GM12878 (cell line): ENCODE measurements at regions not wholly inside any gene's neighbourhood (a gene's known extent, or its start where the extent isn't known, plus 50 kb on each side); places are given as distances from the start of the nearest gene placed in this dataset.

Experiments used
- ATAC-seq: fragments of 200-7000 bp; cut with Tn5 transposase; 3 replicates; pipeline ENCODE4 v1.9.1; 2020; ENCODE audit warnings: mild to moderate bottlenecking, moderate library complexity
- BruUV-seq: library from RNA; stranded (reverse); fragments of 400-500 nt; replicated peaks from 2 replicates; lab custom pipeline; 2021; lab: Mats Ljungman, UMichigan
- CTCF ChIA-PET: fragments of 300-600 bp; sonication (Branson Sonifier 250); formaldehyde crosslinking; extraction: SDS; loops from one replicate; lab custom pipeline; 2021; ENCODE audit warnings: inconsistent platforms; lab: Yijun Ruan, JAX
- POLR2A ChIA-PET: fragments of 350-600 bp; formaldehyde crosslinking; extraction: SDS; loops from one replicate; lab custom pipeline; 2021; ENCODE audit warnings: inconsistent platforms; lab: Charles Lee
- RAD21 ChIA-PET: fragments of 300-600 bp; sonication (Branson Sonifier 250); formaldehyde crosslinking; loops from one replicate; lab custom pipeline; 2023; ENCODE audit warnings: antibody characterized with exemption; ENCODE audit not compliant: unreplicated experiment; lab: Charles Lee
- SMC1A ChIA-PET: fragments of 300-600 bp; sonication (Branson Sonifier 250); formaldehyde crosslinking; loops from one replicate; lab custom pipeline; 2023; ENCODE audit not compliant: unreplicated experiment, uncharacterized antibody; lab: Charles Lee
- DNase-seq: peaks from one replicate; pipeline ENCODE4 v3.0.0-alpha.2; 2011; ENCODE audit warnings: low read depth, low spot score
- FAIRE-seq: peaks from 3 replicates; lab custom pipeline; 2011; peaks lifted over from hg19 to GRCh38; lab: Jason Lieb, UNC
- H2AFZ ChIP-seq: 2 replicates; pipeline ENCODE4 v1.6.0; 2011; ENCODE audit warnings: low read depth, low read length, control low read depth; ENCODE audit not compliant: control insufficient read depth
- H3K27ac ChIP-seq: 2 replicates; pipeline ENCODE4 v1.5.1; 2011; ENCODE audit warnings: control low read depth; ENCODE audit not compliant: control insufficient read depth, insufficient read depth
- H3K27me3 ChIP-seq, 2 experiments: replicated peaks in 1 of 2; 2 replicates each; pipeline versions ENCODE4 v1.6.0 to v1.6.1; 2011; ENCODE audit warnings: low read length in 1 of 2; ENCODE audit not compliant: control insufficient read depth in 2 of 2, insufficient read depth in 2 of 2
- H3K36me3 ChIP-seq, 2 experiments: 2 replicates each; pipeline ENCODE4 v1.5.1; 2011; ENCODE audit warnings: low read length in 1 of 2; ENCODE audit not compliant: control insufficient read depth in 2 of 2, insufficient read depth in 2 of 2
- H3K4me1 ChIP-seq: 2 replicates; pipeline ENCODE4 v1.6.1; 2011; ENCODE audit warnings: mild to moderate bottlenecking, low read length, moderate library complexity, mixed read lengths; ENCODE audit not compliant: control insufficient read depth, insufficient read depth
- H3K4me2 ChIP-seq: 2 replicates; pipeline ENCODE4 v1.6.0; 2011; ENCODE audit warnings: control low read depth; ENCODE audit not compliant: control insufficient read depth, insufficient read depth
- H3K4me3 ChIP-seq: fragments of 200-600 bp; sonication (generic); 2 replicates; pipeline ENCODE4 v1.5.1; 2016
- H3K79me2 ChIP-seq: 2 replicates; pipeline ENCODE4 v1.6.0; 2011; ENCODE audit warnings: low read length; ENCODE audit not compliant: control insufficient read depth, insufficient read depth
- H3K9ac ChIP-seq: 2 replicates; pipeline ENCODE4 v1.8.0; 2011; ENCODE audit warnings: low read length, control low read depth, mixed read lengths; ENCODE audit not compliant: control insufficient read depth, insufficient read depth
- H3K9me3 ChIP-seq: replicated peaks from 3 replicates; pipeline ENCODE4 v1.5.1; 2011; ENCODE audit warnings: mild to moderate bottlenecking, low read length; ENCODE audit not compliant: control insufficient read depth, insufficient read depth
- H4K20me1 ChIP-seq: 2 replicates; pipeline ENCODE4 v1.6.0; 2011; ENCODE audit not compliant: control insufficient read depth, insufficient read depth
- BACH1 ChIP-seq: fragments of 450-650 bp; IDR thresholded peaks from 2 replicates; pipeline ENCODE4 v1.6.1; 2017; ENCODE audit warnings: mild to moderate bottlenecking, borderline replicate concordance
- BCL3 ChIP-seq: IDR thresholded peaks from 2 replicates; pipeline ENCODE4 v1.6.1; 2011; ENCODE audit warnings: borderline replicate concordance, low read depth, mild to moderate bottlenecking, moderate library complexity, low read length; ENCODE audit not compliant: insufficient read depth, poor library complexity, severe bottlenecking
- BHLHE40 ChIP-seq, 2 experiments: fragments of 450-650 bp in 1 of 2; IDR thresholded peaks; 2 replicates each; pipeline ENCODE4 v1.6.1; 2011 to 2017; ENCODE audit warnings: low read depth in 2 of 2, borderline replicate concordance in 1 of 2, improper control_type of control experiment in 1 of 2, low read length in 1 of 2, mild to moderate bottlenecking in 1 of 2
- BRCA1 ChIP-seq: IDR thresholded peaks from 2 replicates; pipeline ENCODE4 v1.6.1; 2011; ENCODE audit warnings: low read depth, low read length, improper control_type of control experiment
- CBFB ChIP-seq: IDR thresholded peaks from 2 replicates; pipeline ENCODE4 v1.6.1; 2016; ENCODE audit warnings: antibody characterized with exemption, low read depth
- ETV6 ChIP-seq, 2 experiments: fragments of 450-650 bp in 1 of 2; IDR thresholded peaks in 1 of 2; conservative IDR thresholded peaks in 1 of 2; 2 replicates each; pipeline ENCODE4 v1.6.1; 2014; ENCODE audit warnings: antibody characterized with exemption in 1 of 2, borderline replicate concordance in 1 of 2, low read depth in 1 of 2, mild to moderate bottlenecking in 1 of 2, moderate library complexity in 1 of 2
- HCFC1 ChIP-seq: fragments of 150-350 bp; IDR thresholded peaks from 2 replicates; pipeline ENCODE4 v1.6.1; 2014; ENCODE audit warnings: low read length
- MEF2B ChIP-seq: fragments of 450-650 bp; IDR thresholded peaks from 2 replicates; pipeline ENCODE4 v1.6.1; 2018; ENCODE audit warnings: mild to moderate bottlenecking, moderate library complexity; ENCODE audit not compliant: partially characterized antibody, poor library complexity, severe bottlenecking
- NFYB ChIP-seq: IDR thresholded peaks from 2 replicates; pipeline ENCODE4 v1.6.1; 2011; ENCODE audit warnings: low read depth, mild to moderate bottlenecking, low read length, improper control_type of control experiment, moderate library complexity; ENCODE audit not compliant: insufficient read depth
- POLR2A ChIP-seq: IDR thresholded peaks from 2 replicates; pipeline ENCODE4 v1.6.1; 2011; ENCODE audit warnings: low read depth, mild to moderate bottlenecking, low read length
- SREBF1 ChIP-seq: IDR thresholded peaks from 2 replicates; pipeline ENCODE4 v1.6.1; 2012; ENCODE audit warnings: mild to moderate bottlenecking, low read length
- TAF1 ChIP-seq: IDR thresholded peaks from 2 replicates; pipeline ENCODE4 v1.6.1; 2011; ENCODE audit warnings: mild to moderate bottlenecking, low read depth, low read length, borderline replicate concordance
- ZBED1 ChIP-seq: IDR thresholded peaks from 2 replicates; pipeline ENCODE4 v1.6.1; 2016; ENCODE audit warnings: borderline replicate concordance
- ZNF592 ChIP-seq: fragments of 450-650 bp; IDR thresholded peaks from 2 replicates; pipeline ENCODE4 v1.6.1; 2017; ENCODE audit warnings: mild to moderate bottlenecking, moderate library complexity
- WGBS: methylation state at CpG from one replicate; pipeline ENCODE4 v1.1.6; 2016; ENCODE audit warnings: low lambda C conversion rate; ENCODE audit not compliant: insufficient replicate concordance, insufficient coverage; ENCODE audit errors: missing lambda C conversion rate; 5-methylcytosine and 5-hydroxymethylcytosine counted together
- in situ Hi-C: fragments of 300-500 bp; cut with MboI; formaldehyde crosslinking; loops from 9 replicates; pipeline ENCODE4 v1.14.3; 2018; ENCODE audit warnings: mixed read lengths
- intact Hi-C: fragments of 100-400 bp; cut with micrococcal nuclease; formaldehyde crosslinking; loops from one replicate; pipeline ENCODE4 v1.14.2; 2022; ENCODE audit not compliant: unreplicated experiment
- TF ChIP-seq, protein P1 (sequence below), 3 experiments: IDR thresholded peaks in 2 of 3; conservative IDR thresholded peaks in 1 of 3; 2 replicates each; pipeline ENCODE4 v1.5.1; 2011; ENCODE audit warnings: low read depth in 3 of 3, low read length in 3 of 3, mild to moderate bottlenecking in 3 of 3, control low read depth in 2 of 3, moderate library complexity in 2 of 3, inconsistent platforms in 1 of 3, mixed read lengths in 1 of 3; ENCODE audit not compliant: control insufficient read depth in 2 of 3, insufficient read depth in 1 of 3; ENCODE audit errors: extremely low read depth in 1 of 3

DNA sequence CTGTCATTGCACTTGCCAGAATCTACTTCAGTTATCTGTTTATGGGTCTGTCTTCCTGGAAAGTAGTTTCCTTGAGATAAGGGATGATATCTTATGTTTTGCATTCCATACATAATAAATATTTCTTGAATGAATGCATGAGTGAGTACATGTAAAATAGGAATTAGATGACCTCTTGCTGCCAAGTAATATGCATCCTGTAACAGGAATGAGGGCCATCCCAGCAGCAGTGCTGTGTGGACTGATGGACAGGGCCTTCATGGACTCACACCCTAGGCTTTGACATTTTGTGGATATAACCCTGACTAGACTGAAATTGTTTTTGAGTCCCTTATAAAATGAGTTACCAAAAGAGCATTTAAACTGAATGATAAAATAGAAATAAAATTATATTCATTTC lies 77.2 kb upstream of the NEIL3 start (continued):
- TF ChIP-seq ZNF592: no peak
- no peak for TF ChIP-seq BHLHE40 (IDR thresholded peaks at IDR 0.05; ENCODE audit: borderline replicate concordance in 1 of 2, low read depth in 2 of 2, low read length in 1 of 2)
- TF ChIP-seq NFYB: no peak
- TF ChIP-seq POLR2A: no peak
- TF ChIP-seq BRCA1: no peak
- TF ChIP-seq HCFC1: no peak
- no peak for TF ChIP-seq SREBF1
- TF ChIP-seq BACH1: no peak

- intact Hi-C loops: no loop called here
- Histone ChIP-seq H3K4me2 (no peak overlapping the region), H3K27me3 (no peaks in the 10 kb centered on the region), H2AFZ (no peak overlapping the region), H3K9me3 (no peaks in the 10 kb centered on the region), H3K27ac (no peak overlapping the region), H3K9ac (no peak overlapping the region), H3K4me1 (no peaks in the 10 kb centered on the region), H3K36me3 (no peaks in the 10 kb centered on the region), H4K20me1 (no peaks in the 10 kb centered on the region), H3K79me2 (no peaks in the 10 kb centered on the region), H3K4me3 (no peak overlapping the region)
- ATAC-seq (no peak), DNase-seq (no peak), FAIRE-seq (no peak)
- WGBS: 4% methylated on average over 1 of the region's 1 CpG
- ChIA-PET CTCF (no interaction called here), POLR2A (no interaction called here), SMC1A (no interaction called here), RAD21 (no interaction called here)
- BruUV-seq: no TSS peak
- in situ Hi-C loops: no loop called here
- no peak for TF ChIP-seq ZBED1
- no peak for TF ChIP-seq BACH1
- TF ChIP-seq, protein P1, sequence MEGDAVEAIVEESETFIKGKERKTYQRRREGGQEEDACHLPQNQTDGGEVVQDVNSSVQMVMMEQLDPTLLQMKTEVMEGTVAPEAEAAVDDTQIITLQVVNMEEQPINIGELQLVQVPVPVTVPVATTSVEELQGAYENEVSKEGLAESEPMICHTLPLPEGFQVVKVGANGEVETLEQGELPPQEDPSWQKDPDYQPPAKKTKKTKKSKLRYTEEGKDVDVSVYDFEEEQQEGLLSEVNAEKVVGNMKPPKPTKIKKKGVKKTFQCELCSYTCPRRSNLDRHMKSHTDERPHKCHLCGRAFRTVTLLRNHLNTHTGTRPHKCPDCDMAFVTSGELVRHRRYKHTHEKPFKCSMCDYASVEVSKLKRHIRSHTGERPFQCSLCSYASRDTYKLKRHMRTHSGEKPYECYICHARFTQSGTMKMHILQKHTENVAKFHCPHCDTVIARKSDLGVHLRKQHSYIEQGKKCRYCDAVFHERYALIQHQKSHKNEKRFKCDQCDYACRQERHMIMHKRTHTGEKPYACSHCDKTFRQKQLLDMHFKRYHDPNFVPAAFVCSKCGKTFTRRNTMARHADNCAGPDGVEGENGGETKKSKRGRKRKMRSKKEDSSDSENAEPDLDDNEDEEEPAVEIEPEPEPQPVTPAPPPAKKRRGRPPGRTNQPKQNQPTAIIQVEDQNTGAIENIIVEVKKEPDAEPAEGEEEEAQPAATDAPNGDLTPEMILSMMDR (IDR thresholded peaks at IDR 0.05 in 2 of 3, conservative IDR thresholded peaks at IDR 0.05 in 1 of 3; ENCODE audit: control insufficient read depth in 2 of 3, extremely low read depth in 1 of 3, insufficient read depth in 1 of 3, low read depth in 3 of 3, low read length in 3 of 3): no peak
- no peak for TF ChIP-seq ETV6 (conservative IDR thresholded peaks at IDR 0.05 in 1 of 2, IDR thresholded peaks at IDR 0.05 in 1 of 2; ENCODE audit: borderline replicate concordance in 1 of 2, low read depth in 1 of 2)
- no peak for TF ChIP-seq CBFB
- no peak for TF ChIP-seq BCL3
- TF ChIP-seq MEF2B: no peak
- TF ChIP-seq TAF1: no peak
Observed at GRCh38 chr4:177235026-177235425, 74.6 kb upstream of the NEIL3 start.
